ENCODE measurements at regions not wholly inside any gene's neighbourhood (a gene's known extent, or its start where the extent isn't known, plus 50 kb on each side); places are given as distances from the start of the nearest gene placed in this dataset.
A peak's percentile ranks its signal among the peaks of the same experiment; 100 is the strongest.

DNA sequence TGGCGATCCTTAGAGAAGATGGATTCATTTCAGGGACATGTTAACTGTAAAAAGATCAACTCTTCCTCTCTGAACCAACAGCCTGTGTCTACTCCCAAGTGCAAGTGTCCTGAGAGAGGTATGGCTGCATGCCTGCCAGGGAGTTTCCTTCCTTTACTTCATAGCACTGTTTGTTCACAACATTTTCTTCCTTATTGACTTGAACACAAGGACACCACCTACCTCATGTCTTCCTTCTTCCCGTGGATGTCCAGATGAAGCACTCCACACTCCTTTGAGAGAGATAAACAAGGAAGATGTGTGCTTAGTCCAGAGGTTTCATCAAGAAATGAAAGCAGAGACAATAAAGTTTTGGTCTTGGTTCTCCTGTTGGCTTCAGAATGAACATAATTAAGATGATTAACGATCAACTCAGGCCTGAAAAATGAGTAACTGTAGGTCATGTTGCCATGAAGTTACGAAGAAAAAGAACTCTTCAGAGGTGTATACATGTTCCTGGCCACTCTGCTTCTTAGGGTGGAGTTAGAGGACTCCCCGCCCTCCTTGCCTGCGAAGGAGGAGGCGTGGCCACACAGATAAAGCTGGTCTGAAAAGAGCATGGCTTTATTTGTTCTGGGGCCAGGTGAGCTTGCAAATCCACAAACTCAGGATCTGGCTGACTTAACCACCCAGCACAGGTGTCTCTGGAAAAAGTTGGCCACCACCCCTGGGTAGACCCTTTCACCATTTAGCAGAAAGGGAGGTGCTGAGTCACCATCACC lies 155.0 kb upstream of the KCTD1 start:
- DNase-seq (ENCODE audit: low spot score) = peak; percentile 10

- no peak for DNase-seq (ENCODE audit: low spot score)
These were observed 153.7 kb upstream of the KCTD1 start for GRCh38 chr18:26702086-26702485.

DNA sequence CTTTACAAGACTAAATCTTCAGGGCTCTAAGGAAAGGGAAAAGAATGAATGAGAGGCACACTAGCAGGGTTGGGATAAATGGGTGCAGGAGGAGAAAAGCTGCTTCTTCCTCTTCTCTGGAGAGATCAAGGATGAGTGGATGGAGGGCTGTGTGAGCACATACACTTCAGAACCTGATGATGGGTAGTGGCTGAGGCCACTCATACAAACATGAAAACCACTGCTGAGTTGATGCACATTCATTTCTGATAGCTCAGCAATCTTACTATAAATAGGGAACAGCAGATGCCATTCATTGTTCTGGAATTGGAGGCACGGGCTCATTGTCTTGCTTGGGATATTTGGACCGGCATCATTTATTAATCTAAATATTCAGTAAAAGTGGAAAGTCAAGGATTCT lies 152.4 kb upstream of the KCTD1 start:
- no peak for DNase-seq (ENCODE audit: low spot score)

- DNase-seq (ENCODE audit: low spot score) = no peak
These were observed 151.8 kb upstream of the KCTD1 start for GRCh38 chr18:26700201-26700600.

DNA sequence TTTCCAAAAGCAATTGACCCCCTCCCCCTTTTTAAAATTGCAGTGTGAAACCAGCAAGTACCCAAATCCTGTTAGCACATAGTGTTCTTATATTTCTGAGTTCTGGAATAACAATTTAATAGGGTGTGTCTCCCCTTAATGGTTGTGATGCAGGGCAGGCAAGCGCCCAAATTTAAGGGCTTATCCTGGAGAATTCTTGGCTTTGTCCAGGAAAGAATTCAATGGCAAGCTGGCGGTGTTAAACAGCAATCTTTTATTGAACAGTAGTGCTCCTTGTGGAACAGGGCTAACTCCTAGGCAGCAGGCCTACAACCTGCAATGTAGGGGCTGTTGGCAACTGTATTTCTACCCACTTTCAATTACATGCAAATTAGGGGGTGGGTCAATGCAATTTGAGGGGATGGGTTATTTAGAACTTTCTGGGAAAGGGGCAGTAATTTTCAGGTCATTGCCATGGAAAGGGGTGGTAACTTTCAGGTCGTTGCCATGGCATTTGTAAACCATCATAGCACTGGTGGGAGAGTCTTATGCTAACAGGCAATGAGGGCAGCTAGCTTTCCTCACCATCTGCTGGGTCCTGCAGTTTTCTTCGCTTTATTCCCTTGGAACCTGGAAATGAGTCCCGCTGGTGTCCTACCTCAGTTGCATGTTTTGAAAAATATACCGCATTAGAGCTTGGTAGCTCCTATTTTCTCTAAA lies 149.0 kb upstream of the KCTD1 start:
- DNase-seq (ENCODE audit: low spot score) = no peak

DNA sequence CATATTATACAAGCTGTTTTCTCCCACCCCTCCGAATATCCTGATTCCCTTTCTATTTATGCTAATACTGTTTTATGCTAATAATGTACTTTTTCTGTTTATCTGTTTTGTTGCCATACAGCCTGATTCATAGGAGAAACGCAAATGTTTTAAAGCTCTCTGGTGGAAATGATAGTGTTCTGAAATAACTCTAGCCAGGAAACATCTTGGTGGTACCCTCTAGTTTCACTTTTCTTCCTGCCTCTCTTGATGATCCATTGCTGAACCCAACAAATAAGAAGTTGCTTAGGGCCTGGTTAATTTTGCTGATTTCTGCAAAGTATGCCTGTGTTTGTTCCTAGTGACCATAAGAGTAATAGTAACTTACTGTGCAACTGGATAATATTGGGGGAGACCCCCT lies 148.4 kb upstream of the KCTD1 start:
- DNase-seq (ENCODE audit: low spot score) = no peak

GRCh38 chr18:26696308-26696707 lies 148.0 kb upstream of the KCTD1 start:
- no peak for DNase-seq (ENCODE audit: low spot score)

GRCh38 chr18:26689226-26689879 lies 141.0 kb upstream of the KCTD1 start:
- DNase-seq (ENCODE audit: low spot score) = no peak

GRCh38 chr18:26686532-26686931 lies 138.2 kb upstream of the KCTD1 start:
- no peak for DNase-seq (ENCODE audit: low spot score)

DNA sequence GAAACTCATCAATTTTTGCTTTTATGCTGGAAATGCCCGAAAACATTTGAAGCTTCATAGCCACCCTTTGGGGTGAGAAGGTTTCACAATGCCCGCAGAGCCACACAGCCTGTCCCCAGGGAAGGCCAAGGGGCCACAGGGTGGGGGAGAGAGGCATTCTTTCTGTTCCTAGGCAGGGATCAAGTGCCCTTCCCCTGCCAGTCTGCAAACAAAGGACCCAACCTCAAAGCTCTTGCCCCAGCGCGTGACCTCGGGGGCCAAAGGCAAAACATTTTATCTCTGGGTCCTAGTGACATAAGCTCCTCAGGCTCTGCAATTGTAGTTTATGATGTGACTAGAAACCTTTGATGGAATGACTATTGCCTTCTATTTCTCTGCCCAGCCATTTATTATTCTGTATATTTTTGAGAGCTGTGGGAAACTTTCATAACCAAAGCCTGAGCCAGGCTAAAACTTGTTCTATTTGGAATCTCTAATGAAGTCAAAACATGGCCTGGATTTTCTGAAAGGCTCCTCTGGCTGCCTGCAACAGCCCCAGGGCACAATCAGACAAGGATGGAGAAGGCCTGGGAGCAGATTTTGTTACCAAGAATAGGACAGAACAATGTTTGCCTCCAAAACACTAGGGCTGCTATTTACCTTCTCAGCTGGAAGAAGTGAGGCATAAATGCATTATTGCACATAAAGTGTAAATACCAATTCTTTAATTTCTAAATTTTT lies 137.2 kb upstream of the KCTD1 start:
- DNase-seq (ENCODE audit: low spot score) = no peak

DNA sequence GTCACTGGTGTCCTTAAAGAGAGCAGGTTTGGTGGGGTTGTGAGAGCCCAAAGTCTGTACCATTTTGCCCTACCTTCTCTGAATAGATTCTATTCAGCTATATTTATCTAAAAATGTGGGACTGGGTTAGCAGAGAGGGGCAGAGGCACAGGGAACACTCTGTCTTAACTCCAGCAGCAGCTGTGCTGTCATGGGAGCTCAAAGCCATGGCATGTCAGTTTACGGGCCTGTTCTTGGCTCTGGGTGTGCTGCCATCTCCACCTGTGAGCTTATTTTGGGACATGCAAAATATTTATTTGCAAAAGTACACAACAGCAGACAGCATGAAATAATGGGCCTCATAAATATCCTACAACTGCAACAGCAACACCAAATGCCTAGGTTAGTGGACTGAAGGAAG lies 129.6 kb upstream of the KCTD1 start:
- no peak for DNase-seq (ENCODE audit: low spot score)

- DNase-seq (ENCODE audit: low spot score) = no peak
These were observed 118.7 kb upstream of the KCTD1 start for GRCh38 chr18:26667046-26667445.

DNA sequence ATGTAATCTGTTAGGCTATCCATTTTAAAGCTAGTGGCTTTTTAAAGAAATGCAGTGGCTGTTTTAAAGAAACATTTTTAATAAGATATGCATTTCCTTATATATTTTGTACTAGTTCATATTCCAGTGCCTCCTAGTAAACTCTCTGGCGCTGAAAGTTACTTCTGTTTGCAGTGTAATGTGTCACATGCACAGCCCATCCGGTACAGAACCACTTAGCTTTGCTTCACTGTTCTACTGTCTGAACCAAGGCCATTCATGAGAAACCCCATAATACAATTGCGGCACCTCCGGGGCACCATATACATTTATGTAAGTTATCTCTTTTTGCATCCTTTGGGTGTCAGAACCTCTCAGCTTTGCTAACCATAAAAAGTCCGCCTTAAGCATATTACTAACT lies 114.6 kb upstream of the KCTD1 start:
- DNase-seq (ENCODE audit: low spot score) = no peak

DNA sequence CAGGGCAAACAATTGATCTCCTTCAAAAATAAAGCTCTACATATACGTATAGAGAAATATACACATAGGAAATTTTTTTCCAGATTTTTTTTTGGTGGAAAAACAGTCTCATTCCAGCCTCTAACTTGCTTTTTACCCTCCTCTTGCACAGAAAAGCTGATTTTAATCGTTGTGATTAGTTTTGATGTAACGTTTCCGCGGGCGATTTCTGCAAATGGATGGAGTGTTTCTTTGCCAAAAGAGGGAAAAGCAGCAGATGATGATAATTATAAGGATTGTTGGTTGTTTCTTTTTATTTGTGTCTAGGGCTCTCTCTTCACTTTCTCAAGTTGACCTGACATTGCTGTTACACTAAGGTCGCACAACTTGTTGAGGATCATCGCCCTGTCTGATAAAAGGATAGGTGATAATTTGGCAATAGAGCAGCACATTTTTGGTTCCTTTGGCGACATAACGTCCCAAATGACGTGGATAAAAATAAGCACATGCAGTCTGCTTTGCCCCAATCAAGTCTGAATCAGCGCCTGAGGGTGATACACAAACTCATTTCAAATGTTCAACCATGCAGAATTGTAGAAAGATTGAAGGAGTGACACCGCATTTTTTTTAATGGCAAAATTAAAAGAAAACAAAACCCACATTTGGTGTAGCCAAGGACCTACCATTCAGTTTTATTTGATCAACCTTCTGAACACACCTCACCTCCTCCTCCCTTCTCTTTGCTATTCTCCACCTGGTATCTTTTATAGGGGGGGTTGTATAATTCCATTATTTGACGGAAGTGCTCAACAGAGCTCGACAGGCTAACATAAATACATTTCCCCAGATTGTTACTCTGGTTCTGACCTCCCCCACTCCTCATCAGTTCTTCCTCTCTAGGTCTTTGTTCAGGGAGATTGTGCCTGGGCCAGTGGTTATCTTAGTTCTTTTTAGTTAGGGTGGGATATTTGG lies 109.6 kb upstream of the KCTD1 start:
- DNase-seq (ENCODE audit: low spot score) = no peak

GRCh38 chr18:26656944-26657536 lies 108.7 kb upstream of the KCTD1 start:
- DNase-seq (ENCODE audit: low spot score) = peak; percentile 47

- no peak for DNase-seq (ENCODE audit: low spot score)
These were observed 108.1 kb upstream of the KCTD1 start for GRCh38 chr18:26656431-26656943.

- peak; percentile 51 for DNase-seq (ENCODE audit: low spot score)
These were observed 107.4 kb upstream of the KCTD1 start for GRCh38 chr18:26655525-26656430.

DNA sequence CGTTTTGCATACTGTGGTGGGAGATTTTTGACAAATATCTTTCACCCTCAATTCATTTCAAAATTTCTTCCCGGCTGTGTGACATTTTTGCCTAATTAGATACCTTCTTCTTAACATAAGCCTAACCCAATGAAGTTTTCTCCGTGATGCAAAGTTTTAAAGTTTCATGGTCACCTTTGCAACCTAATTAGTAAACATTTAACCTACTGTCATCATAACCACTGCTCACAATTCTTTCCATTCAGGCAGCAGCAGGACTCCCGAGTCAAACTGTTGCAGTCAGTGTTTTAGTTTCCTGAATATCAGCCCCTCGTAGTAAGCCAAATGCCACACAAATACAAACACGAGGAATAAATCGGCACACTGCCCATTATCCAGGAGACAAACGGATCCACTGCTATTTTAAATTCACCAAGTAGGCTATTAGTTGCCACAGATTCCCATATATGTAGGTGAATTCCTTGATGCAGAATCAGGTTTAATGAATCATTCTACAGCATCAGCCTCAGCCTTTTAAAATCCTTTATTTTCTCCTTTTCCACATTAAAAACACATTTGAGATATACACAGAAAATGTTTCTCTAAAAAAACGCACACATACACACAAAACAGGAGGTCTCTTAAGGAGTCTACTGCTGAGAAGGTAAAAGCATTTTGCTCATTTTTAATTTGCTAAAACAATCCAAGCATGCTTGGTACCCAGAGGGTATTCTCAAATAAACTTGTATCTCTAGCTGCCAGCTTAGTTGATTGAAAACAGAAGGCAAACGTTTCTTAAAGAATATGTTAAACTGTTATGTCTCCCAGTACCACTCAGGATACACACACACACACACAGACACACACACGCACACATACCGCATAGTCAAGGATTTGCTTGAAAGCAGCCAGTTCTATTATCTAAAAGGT lies 106.5 kb upstream of the KCTD1 start:
- no peak for DNase-seq (ENCODE audit: low spot score)
